ENCODE measurements at regions not wholly inside any gene's neighbourhood (a gene's known extent, or its start where the extent isn't known, plus 50 kb on each side); places are given as distances from the start of the nearest gene placed in this dataset.

GRCh38 chr10:124172181-124172916 lies 79.0 kb upstream of the CHST15 start (continued):
- TF ChIP-seq ZNF331 (CRISPR knock-in tag; IDR thresholded peaks at IDR 0.05; ENCODE audit: low read depth) (no peak), EZH2phosphoT487 (IDR thresholded peaks at IDR 0.05; ENCODE audit: unreplicated experiment) (no peak), CREB1 (CRISPR knock-in tag; IDR thresholded peaks at IDR 0.05; ENCODE audit: low read depth) (no peak), STAT1 (IDR thresholded peaks at IDR 0.05; ENCODE audit: unreplicated experiment) (no peak), EZH2 (IDR thresholded peaks at IDR 0.05; ENCODE audit: low read depth, unreplicated experiment) (no peak), CTCF (conservative IDR thresholded peaks at IDR 0.05; ENCODE audit: low read depth in 2 of 2) (no peak), POLR2AphosphoS5 (IDR thresholded peaks at IDR 0.05; ENCODE audit: low read depth) (no peak)
- TF ChIP-seq, protein P1, sequence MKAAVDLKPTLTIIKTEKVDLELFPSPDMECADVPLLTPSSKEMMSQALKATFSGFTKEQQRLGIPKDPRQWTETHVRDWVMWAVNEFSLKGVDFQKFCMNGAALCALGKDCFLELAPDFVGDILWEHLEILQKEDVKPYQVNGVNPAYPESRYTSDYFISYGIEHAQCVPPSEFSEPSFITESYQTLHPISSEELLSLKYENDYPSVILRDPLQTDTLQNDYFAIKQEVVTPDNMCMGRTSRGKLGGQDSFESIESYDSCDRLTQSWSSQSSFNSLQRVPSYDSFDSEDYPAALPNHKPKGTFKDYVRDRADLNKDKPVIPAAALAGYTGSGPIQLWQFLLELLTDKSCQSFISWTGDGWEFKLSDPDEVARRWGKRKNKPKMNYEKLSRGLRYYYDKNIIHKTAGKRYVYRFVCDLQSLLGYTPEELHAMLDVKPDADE (IDR thresholded peaks at IDR 0.05) = no peak

DNA sequence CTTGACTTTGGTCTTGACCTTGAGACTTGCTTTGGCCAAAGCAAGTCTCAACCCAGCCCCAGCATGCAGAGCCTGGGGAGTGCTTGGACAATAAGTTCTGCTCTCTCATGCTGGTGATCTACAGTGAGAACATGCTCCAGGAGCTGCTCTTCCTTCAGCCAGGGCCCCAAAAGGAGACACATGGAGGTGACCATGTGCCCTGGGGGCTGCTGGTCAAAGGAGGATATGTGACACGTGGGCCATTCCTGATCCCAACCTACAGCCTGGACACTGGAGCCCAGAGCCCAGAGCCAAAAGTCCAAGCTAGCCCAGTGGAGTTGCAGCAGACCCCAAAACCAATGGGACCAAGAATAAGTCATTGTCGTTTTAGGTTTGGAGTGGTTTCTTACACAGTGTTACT lies 78.2 kb upstream of the CHST15 start:
- peaks cover 14% of the 10 kb centered on the region for H3K27me3 Mint-ChIP-seq (ENCODE audit: insufficient read depth, low read depth, poor library complexity)
- Histone ChIP-seq H3K27me3 (ENCODE audit: insufficient read depth) (no peaks in the 10 kb centered on the region), H3K9me2 (ENCODE audit: insufficient read depth) (no peaks in the 10 kb centered on the region), H3K27ac (ENCODE audit: low read depth) (no peak overlapping the region), H4K20me1 (replicated peaks; ENCODE audit: insufficient read depth) (no peaks in the 10 kb centered on the region), H3K79me2 (replicated peaks; ENCODE audit: insufficient read depth) (no peaks in the 10 kb centered on the region), H3K4me1 (ENCODE audit: insufficient read depth) (no peaks in the 10 kb centered on the region), H2AFZ (no peak overlapping the region), H3K4me2 (no peak overlapping the region), H3K4me3 (no peak overlapping the region), H3F3A (replicated peaks; ENCODE audit: low read depth) (no peaks in the 10 kb centered on the region), H3K36me3 (ENCODE audit: insufficient read depth) (no peaks in the 10 kb centered on the region)
- ATAC-seq = no peak
- H3K36me3 Mint-ChIP-seq (ENCODE audit: low read depth) = no peaks in the 10 kb centered on the region
- DNase-seq (ENCODE audit: low spot score) = no peak
- TF ChIP-seq STAT1 (IDR thresholded peaks at IDR 0.05; ENCODE audit: unreplicated experiment) (no peak), EZH2phosphoT487 (IDR thresholded peaks at IDR 0.05; ENCODE audit: unreplicated experiment) (no peak), REST (IDR thresholded peaks at IDR 0.05; ENCODE audit: unreplicated experiment) (no peak)
- no peak overlapping the region for H3K4me3 Mint-ChIP-seq
- H3K4me1 Mint-ChIP-seq = peaks cover 12% of the 10 kb centered on the region
- H3K27ac Mint-ChIP-seq = no peak overlapping the region
- no peaks in the 10 kb centered on the region; the same call in 2 of the 3 replicates for H3K9me3 Mint-ChIP-seq
